ENCODE measurements at regions not wholly inside any gene's neighbourhood (a gene's known extent, or its start where the extent isn't known, plus 50 kb on each side); places are given as distances from the start of the nearest gene placed in this dataset.

GRCh38 chr5:24059006-24059405, 551.6 kb downstream of the PRDM9 start:
- no peaks in the 10 kb centered on the region for H3K9me3 ChIP-seq (ENCODE audit: low read length)
- no peaks in the 10 kb centered on the region for H3K36me3 ChIP-seq (ENCODE audit: insufficient read depth, low read length)
- H3K27me3 ChIP-seq (ENCODE audit: insufficient read depth, low read length) = no peaks in the 10 kb centered on the region
- H3F3A ChIP-seq (ENCODE audit: insufficient read depth, low read length) = no peaks in the 10 kb centered on the region
- no peaks in the 10 kb centered on the region for H3K4me1 ChIP-seq (ENCODE audit: insufficient read depth, low read length, severe bottlenecking)
- H3K79me2 ChIP-seq (ENCODE audit: insufficient read depth, low read length) = no peaks in the 10 kb centered on the region
- H3K4me2 ChIP-seq (ENCODE audit: low read length) = no peak overlapping the region
- no peaks in the 10 kb centered on the region for H3K9me2 ChIP-seq (ENCODE audit: low read depth, low read length)
- H3K4me3 ChIP-seq (ENCODE audit: low read depth, low read length, poor library complexity, severe bottlenecking) = no peak overlapping the region
- H2AFZ ChIP-seq (ENCODE audit: low read length) = no peak overlapping the region
- TF ChIP-seq EZH2 (IDR thresholded peaks at IDR 0.05; ENCODE audit: borderline replicate concordance, low read length) (no peak), CTCF (IDR thresholded peaks at IDR 0.05; ENCODE audit: low read length) (no peak)
- H4K20me1 ChIP-seq (ENCODE audit: insufficient read depth, low read length) = no peaks in the 10 kb centered on the region
- no peak overlapping the region for H3K27ac ChIP-seq (ENCODE audit: low read depth, low read length, poor library complexity, severe bottlenecking)
- no peak overlapping the region for H3K9ac ChIP-seq (ENCODE audit: low read length)

GRCh38 chr5:24059716-24060115, 552.3 kb downstream of the PRDM9 start:
- Histone ChIP-seq H2AFZ (ENCODE audit: low read length) (no peak overlapping the region), H3K27ac (ENCODE audit: low read depth, low read length, poor library complexity, severe bottlenecking) (no peak overlapping the region), H3K79me2 (ENCODE audit: insufficient read depth, low read length) (no peaks in the 10 kb centered on the region), H3K9me2 (ENCODE audit: low read depth, low read length) (no peaks in the 10 kb centered on the region), H4K20me1 (ENCODE audit: insufficient read depth, low read length) (no peaks in the 10 kb centered on the region), H3K4me2 (ENCODE audit: low read length) (no peak overlapping the region), H3K9ac (ENCODE audit: low read length) (no peak overlapping the region), H3K27me3 (ENCODE audit: insufficient read depth, low read length) (no peaks in the 10 kb centered on the region), H3K36me3 (ENCODE audit: insufficient read depth, low read length) (no peaks in the 10 kb centered on the region), H3K9me3 (ENCODE audit: low read length) (no peaks in the 10 kb centered on the region), H3K4me3 (ENCODE audit: low read depth, low read length, poor library complexity, severe bottlenecking) (no peak overlapping the region), H3F3A (ENCODE audit: insufficient read depth, low read length) (no peaks in the 10 kb centered on the region), H3K4me1 (ENCODE audit: insufficient read depth, low read length, severe bottlenecking) (no peaks in the 10 kb centered on the region)
- TF ChIP-seq EZH2 (IDR thresholded peaks at IDR 0.05; ENCODE audit: borderline replicate concordance, low read length) = no peak
- TF ChIP-seq CTCF (IDR thresholded peaks at IDR 0.05; ENCODE audit: low read length) = no peak

- no peak for TF ChIP-seq EZH2 (IDR thresholded peaks at IDR 0.05; ENCODE audit: borderline replicate concordance, low read length)
- TF ChIP-seq CTCF (IDR thresholded peaks at IDR 0.05; ENCODE audit: low read length) = no peak
- no peak overlapping the region for H2AFZ ChIP-seq (ENCODE audit: low read length)
- H3K9me3 ChIP-seq (ENCODE audit: low read length) = no peaks in the 10 kb centered on the region
- no peak overlapping the region for H3K4me3 ChIP-seq (ENCODE audit: low read depth, low read length, poor library complexity, severe bottlenecking)
- no peaks in the 10 kb centered on the region for H3K36me3 ChIP-seq (ENCODE audit: insufficient read depth, low read length)
- H3K4me1 ChIP-seq (ENCODE audit: insufficient read depth, low read length, severe bottlenecking) = no peaks in the 10 kb centered on the region
- H3K79me2 ChIP-seq (ENCODE audit: insufficient read depth, low read length) = no peaks in the 10 kb centered on the region
- no peaks in the 10 kb centered on the region for H3K9me2 ChIP-seq (ENCODE audit: low read depth, low read length)
- no peak overlapping the region for H3K27ac ChIP-seq (ENCODE audit: low read depth, low read length, poor library complexity, severe bottlenecking)
- no peak overlapping the region for H3K4me2 ChIP-seq (ENCODE audit: low read length)
- no peaks in the 10 kb centered on the region for H4K20me1 ChIP-seq (ENCODE audit: insufficient read depth, low read length)
- H3F3A ChIP-seq (ENCODE audit: insufficient read depth, low read length) = no peaks in the 10 kb centered on the region
- no peak overlapping the region for H3K9ac ChIP-seq (ENCODE audit: low read length)
- H3K27me3 ChIP-seq (ENCODE audit: insufficient read depth, low read length) = no peaks in the 10 kb centered on the region
Observed at GRCh38 chr5:24065779-24066178, 558.4 kb downstream of the PRDM9 start.
